Neural progenitor cell (in vitro differentiated cells): ENCODE measurements at regions not wholly inside any gene's neighbourhood (a gene's known extent, or its start where the extent isn't known, plus 50 kb on each side); places are given as distances from the start of the nearest gene placed in this dataset.

Experiments
- EZH2 ChIP-seq: fragments of 200-600 bp; sonication (generic); IDR thresholded peaks from 2 replicates; pipeline ENCODE4 v1.6.1; 2017; ENCODE audit warnings: antibody characterized with exemption, mild to moderate bottlenecking, moderate library complexity
- TF ChIP-seq, protein P1 (sequence below): fragments of 200-600 bp; sonication (generic); IDR thresholded peaks from 2 replicates; pipeline ENCODE4 v1.5.1; 2017; ENCODE audit warnings: antibody characterized with exemption, mild to moderate bottlenecking

DNA sequence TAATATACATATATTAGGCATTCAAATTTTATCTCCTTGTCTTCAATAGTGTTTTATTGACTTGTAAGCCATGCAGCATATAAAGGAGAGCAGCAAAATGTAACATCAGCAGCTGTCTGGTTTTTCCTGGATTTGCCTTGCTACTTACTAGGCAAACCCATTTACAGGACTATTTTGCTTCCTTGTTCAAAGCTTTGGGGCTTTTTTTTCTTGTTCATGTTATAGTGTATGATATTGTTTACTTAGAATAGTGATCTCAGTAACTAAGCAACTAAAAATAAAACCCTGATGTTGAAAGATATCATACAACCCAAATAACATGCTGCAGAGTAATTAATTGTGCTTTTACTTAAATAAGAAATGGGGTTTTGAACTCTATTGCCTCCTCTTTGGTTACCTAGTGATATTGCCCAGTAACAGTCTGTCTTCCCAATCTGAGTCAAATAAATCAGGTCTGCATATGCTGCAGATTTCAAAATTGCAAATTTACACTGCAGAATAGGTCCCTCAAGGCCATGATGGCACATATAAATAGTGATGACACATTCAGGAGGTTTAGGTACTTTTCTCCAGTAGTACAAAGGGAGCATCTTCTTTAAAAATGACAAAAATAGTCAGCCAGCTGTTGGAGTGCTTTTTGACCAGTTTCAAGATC lies 578.1 kb upstream of the NECTIN3 start:
- TF ChIP-seq, protein P1, sequence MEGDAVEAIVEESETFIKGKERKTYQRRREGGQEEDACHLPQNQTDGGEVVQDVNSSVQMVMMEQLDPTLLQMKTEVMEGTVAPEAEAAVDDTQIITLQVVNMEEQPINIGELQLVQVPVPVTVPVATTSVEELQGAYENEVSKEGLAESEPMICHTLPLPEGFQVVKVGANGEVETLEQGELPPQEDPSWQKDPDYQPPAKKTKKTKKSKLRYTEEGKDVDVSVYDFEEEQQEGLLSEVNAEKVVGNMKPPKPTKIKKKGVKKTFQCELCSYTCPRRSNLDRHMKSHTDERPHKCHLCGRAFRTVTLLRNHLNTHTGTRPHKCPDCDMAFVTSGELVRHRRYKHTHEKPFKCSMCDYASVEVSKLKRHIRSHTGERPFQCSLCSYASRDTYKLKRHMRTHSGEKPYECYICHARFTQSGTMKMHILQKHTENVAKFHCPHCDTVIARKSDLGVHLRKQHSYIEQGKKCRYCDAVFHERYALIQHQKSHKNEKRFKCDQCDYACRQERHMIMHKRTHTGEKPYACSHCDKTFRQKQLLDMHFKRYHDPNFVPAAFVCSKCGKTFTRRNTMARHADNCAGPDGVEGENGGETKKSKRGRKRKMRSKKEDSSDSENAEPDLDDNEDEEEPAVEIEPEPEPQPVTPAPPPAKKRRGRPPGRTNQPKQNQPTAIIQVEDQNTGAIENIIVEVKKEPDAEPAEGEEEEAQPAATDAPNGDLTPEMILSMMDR = no peak
- TF ChIP-seq EZH2 = no peak
